ENCODE measurements at regions not wholly inside any gene's neighbourhood (a gene's known extent, or its start where the extent isn't known, plus 50 kb on each side); places are given as distances from the start of the nearest gene placed in this dataset.
A peak's percentile ranks its signal among the peaks of the same experiment; 100 is the strongest.

- no peak overlapping the region for H3K9ac ChIP-seq
- no peaks in the 10 kb centered on the region for H4K20me1 ChIP-seq
- H3K9me3 ChIP-seq (replicated peaks in 1 of 11) = no peaks in the 10 kb centered on the region
- H3K4me2 ChIP-seq = no peak overlapping the region
- no peak overlapping the region for H3K4me3 ChIP-seq
- TF ChIP-seq Cebpa-rat (IDR thresholded peaks at IDR 0.05) = no peak
- no peaks in the 10 kb centered on the region for H3K27me3 ChIP-seq
- H3K4me1 ChIP-seq = peaks cover 0 to 7% (median 0%) of the 10 kb centered on the region in 10 experiments; a peak in 1 of 20 replicates
- H3K36me3 ChIP-seq = no peaks in the 10 kb centered on the region
- H3K27ac ChIP-seq = no peak overlapping the region
Measured at GRCh38 chr14:85279407-85279806, 250.5 kb upstream of the FLRT2 start.

- Histone ChIP-seq H3K9me3 (replicated peaks in 1 of 11) (no peaks in the 10 kb centered on the region), H3K36me3 (no peaks in the 10 kb centered on the region), H4K20me1 (no peaks in the 10 kb centered on the region), H3K4me2 (no peak overlapping the region), H3K27me3 (no peaks in the 10 kb centered on the region), H3K4me1 (peaks cover 0 to 7% (median 0%) of the 10 kb centered on the region in 10 experiments; a peak in 1 of 20 replicates), H3K27ac (no peak overlapping the region), H3K9ac (no peak overlapping the region), H3K4me3 (no peak overlapping the region)
- no peak for TF ChIP-seq Cebpa-rat (IDR thresholded peaks at IDR 0.05)
Measured at GRCh38 chr14:85280074-85280473, 249.9 kb upstream of the FLRT2 start.

DNA sequence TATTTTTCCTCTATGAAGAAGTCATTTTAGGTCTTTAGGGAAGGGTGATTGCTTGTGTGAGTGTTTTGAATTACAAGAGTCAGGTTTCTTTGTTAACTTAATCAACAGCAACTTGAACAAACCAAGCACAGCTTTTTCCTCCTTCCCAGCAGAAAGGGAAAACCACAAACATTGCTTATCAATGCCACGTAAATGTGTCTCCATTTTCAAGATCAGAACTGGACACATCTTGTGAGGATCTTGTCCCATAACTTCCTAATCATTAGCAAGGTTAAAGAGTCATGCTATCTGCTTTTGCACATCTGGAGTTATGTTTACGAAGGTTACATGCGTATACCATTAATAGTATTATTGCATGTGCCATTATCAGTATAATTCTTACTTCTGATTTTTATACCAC lies 248.0 kb upstream of the FLRT2 start:
- Histone ChIP-seq H3K9ac (no peak overlapping the region), H3K4me3 (no peak overlapping the region), H3K27me3 (no peaks in the 10 kb centered on the region), H3K27ac (no peak overlapping the region), H3K4me1 (peaks cover 0 to 7% (median 0%) of the 10 kb centered on the region in 10 experiments; a peak in 1 of 20 replicates), H4K20me1 (no peaks in the 10 kb centered on the region), H3K9me3 (replicated peaks in 1 of 11) (no peaks in the 10 kb centered on the region), H3K36me3 (no peaks in the 10 kb centered on the region), H3K4me2 (no peak overlapping the region)
- TF ChIP-seq Cebpa-rat (IDR thresholded peaks at IDR 0.05) = no peak

DNA sequence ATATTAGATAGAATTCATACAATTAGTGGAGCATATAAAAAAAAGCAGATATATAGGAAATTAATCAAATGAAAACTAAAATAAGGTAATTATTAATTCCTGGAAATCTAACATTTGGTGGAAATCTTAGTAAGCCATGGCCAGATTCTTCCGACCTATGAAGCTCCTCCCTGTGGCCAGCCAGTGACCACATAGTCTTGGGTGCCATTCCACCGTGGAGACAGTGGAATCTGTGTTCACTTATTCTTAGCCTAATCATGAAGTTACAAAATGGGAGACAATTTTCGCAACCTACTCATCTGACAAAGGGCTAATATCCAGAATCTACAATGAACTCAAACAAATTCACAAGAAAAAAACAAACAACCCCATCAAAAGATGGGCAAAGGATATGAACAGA lies 241.9 kb upstream of the FLRT2 start:
- Histone ChIP-seq H3K9me3 (replicated peaks in 1 of 11) (no peaks in the 10 kb centered on the region), H3K9ac (no peak overlapping the region), H4K20me1 (no peaks in the 10 kb centered on the region), H3K4me1 (peaks cover 0 to 3% (median 0%) of the 10 kb centered on the region in 10 experiments; a peak in 3 of 20 replicates), H3K4me3 (no peak overlapping the region), H3K4me2 (no peak overlapping the region), H3K36me3 (no peaks in the 10 kb centered on the region), H3K27ac (no peak overlapping the region), H3K27me3 (no peaks in the 10 kb centered on the region)
- no peak for TF ChIP-seq Cebpa-rat (IDR thresholded peaks at IDR 0.05)

DNA sequence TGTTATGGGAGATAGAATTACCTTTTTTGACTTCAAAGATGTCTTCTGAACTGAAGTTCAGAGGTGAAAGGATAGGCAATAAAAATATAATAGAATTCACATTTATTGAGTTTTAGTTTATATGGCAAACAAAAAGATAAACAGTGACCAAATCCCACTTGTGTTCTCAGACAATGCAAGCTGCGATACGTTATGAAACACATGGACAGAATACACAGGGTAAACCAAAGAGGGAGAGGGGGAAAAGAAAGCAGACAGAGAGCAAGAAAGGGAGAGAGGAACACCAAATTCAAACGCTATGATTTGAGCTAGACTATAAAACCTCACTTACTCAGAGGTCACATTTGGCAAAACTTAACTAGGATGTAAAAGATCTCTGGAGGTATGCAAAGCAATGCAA lies 238.2 kb upstream of the FLRT2 start:
- Histone ChIP-seq H3K9ac (no peak overlapping the region), H3K36me3 (no peaks in the 10 kb centered on the region), H3K4me3 (no peak overlapping the region), H3K4me1 (peaks cover 0 to 28% (median 0%) of the 10 kb centered on the region in 10 experiments; a peak in 5 of 20 replicates), H3K27me3 (no peaks in the 10 kb centered on the region), H3K9me3 (replicated peaks in 1 of 11) (no peaks in the 10 kb centered on the region), H3K27ac (no peak overlapping the region), H3K4me2 (no peak overlapping the region), H4K20me1 (no peaks in the 10 kb centered on the region)
- TF ChIP-seq Cebpa-rat (IDR thresholded peaks at IDR 0.05) = no peak

DNA sequence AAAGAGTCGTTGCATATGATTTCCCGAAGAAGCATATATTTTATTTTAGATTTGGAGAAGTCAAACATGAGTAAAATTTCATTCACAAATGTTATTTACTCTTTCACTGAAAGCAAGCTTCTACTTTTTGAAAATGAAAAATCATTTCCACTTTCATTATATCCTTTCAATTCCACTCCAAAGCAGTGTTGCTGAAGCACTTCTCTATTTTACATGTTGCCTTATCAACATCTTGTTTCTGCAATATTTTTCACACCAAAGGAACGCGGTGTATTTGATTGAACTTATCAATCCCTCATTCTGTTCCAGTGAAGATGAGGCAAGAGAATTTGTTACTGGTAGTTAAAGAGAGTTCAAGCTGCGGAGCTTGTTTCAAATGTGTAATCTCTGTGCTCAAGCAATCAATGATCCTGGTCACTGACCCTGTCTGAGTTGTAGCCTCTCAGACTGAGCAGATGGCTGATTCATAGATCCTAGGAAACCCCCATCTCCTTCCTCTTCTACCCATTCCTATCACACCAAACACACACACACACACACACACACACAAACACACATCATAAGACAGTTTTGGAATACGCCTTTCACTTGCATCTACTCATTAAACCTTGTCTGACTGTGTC lies 236.2 kb upstream of the FLRT2 start:
- H3K4me2 ChIP-seq = peak overlapping the region in 2 of 11 experiments; percentile 56 to 68; a peak in 4 of 22 replicates

DNA sequence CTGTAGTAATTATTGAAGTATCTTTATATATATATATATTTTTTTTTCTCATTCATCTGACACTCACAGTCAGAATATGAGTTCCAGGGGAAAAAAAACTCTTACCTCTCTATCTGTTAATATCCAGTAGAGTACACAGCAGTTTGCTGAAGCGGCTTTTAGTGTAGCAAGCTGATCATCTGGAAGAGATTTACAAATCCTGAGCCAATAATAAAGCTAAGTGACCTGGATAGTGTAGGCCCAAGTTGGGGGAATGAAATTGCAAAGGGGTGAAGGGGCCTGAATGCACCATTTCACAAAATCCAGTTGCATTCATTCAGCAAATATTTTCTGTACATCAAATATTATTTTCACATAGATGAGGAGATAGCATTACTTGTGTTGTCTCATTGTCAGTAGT lies 234.6 kb upstream of the FLRT2 start:
- Histone ChIP-seq H3K27ac (no peak overlapping the region), H3K4me2 (no peak overlapping the region), H3K9me3 (replicated peaks in 1 of 11) (peaks cover 0 to 9% (median 0%) of the 10 kb centered on the region in 11 experiments; a peak in 2 of 22 replicates), H3K4me3 (no peak overlapping the region), H3K9ac (no peak overlapping the region), H4K20me1 (no peaks in the 10 kb centered on the region), H3K4me1 (peaks cover 0 to 33% (median 0%) of the 10 kb centered on the region in 10 experiments; a peak in 5 of 20 replicates), H3K27me3 (no peaks in the 10 kb centered on the region), H3K36me3 (no peaks in the 10 kb centered on the region)
- TF ChIP-seq Cebpa-rat (IDR thresholded peaks at IDR 0.05) = no peak

More for the DNA sequence above, 236.2 kb upstream of the FLRT2 start:
- no peak for TF ChIP-seq Cebpa-rat (IDR thresholded peaks at IDR 0.05)
- peaks cover 0 to 33% (median 0%) of the 10 kb centered on the region in 10 experiments; a peak in 5 of 20 replicates for H3K4me1 ChIP-seq
- H3K4me3 ChIP-seq = no peak overlapping the region
- peak overlapping the region in 2 of 11 experiments; percentile 4 to 49; a peak in 4 of 22 replicates for H3K27ac ChIP-seq
- no peaks in the 10 kb centered on the region for H3K36me3 ChIP-seq
- H3K27me3 ChIP-seq = no peaks in the 10 kb centered on the region
- H3K9me3 ChIP-seq (replicated peaks in 1 of 11) = peaks cover 0 to 9% (median 0%) of the 10 kb centered on the region in 11 experiments; a peak in 2 of 22 replicates
- no peak overlapping the region for H3K9ac ChIP-seq
- no peaks in the 10 kb centered on the region for H4K20me1 ChIP-seq

- H3K4me2 ChIP-seq = peak overlapping the region in 3 of 11 experiments; percentile 21 to 43 (median 35); a peak in 5 of 22 replicates
- H3K4me1 ChIP-seq = peaks cover 0 to 33% (median 0%) of the 10 kb centered on the region in 10 experiments; a peak in 5 of 20 replicates
- H3K36me3 ChIP-seq = no peaks in the 10 kb centered on the region
- peaks cover 0 to 9% (median 0%) of the 10 kb centered on the region in 11 experiments; a peak in 2 of 22 replicates for H3K9me3 ChIP-seq (replicated peaks in 1 of 11)
- no peak overlapping the region for H3K9ac ChIP-seq
- no peaks in the 10 kb centered on the region for H3K27me3 ChIP-seq
- no peaks in the 10 kb centered on the region for H4K20me1 ChIP-seq
- peak overlapping the region in 2 of 11 experiments; percentile 23 to 46; a peak in 4 of 22 replicates for H3K27ac ChIP-seq
- H3K4me3 ChIP-seq = no peak overlapping the region
- no peak for TF ChIP-seq Cebpa-rat (IDR thresholded peaks at IDR 0.05)
Measured at GRCh38 chr14:85296456-85297210, 233.3 kb upstream of the FLRT2 start.

GRCh38 chr14:85300107-85300506 lies 229.8 kb upstream of the FLRT2 start:
- H3K27ac ChIP-seq = no peak overlapping the region
- no peak overlapping the region for H3K4me3 ChIP-seq
- H3K4me1 ChIP-seq = peaks cover 0 to 19% (median 0%) of the 10 kb centered on the region in 10 experiments; a peak in 5 of 20 replicates
- no peak for TF ChIP-seq Cebpa-rat (IDR thresholded peaks at IDR 0.05)
- H3K9ac ChIP-seq = no peak overlapping the region
- no peaks in the 10 kb centered on the region for H3K27me3 ChIP-seq
- H3K36me3 ChIP-seq = no peaks in the 10 kb centered on the region
- no peak overlapping the region for H3K4me2 ChIP-seq
- no peaks in the 10 kb centered on the region for H4K20me1 ChIP-seq
- H3K9me3 ChIP-seq (replicated peaks in 1 of 11) = peaks cover 0 to 9% (median 0%) of the 10 kb centered on the region in 11 experiments; a peak in 2 of 22 replicates

Measured in BLaER1 treated with 17β-estradiol and CSF1 and Interleukin-3, amounts not matched to agents 10 nM and 100 nM (cell line).